HFF-Myc (cell line): ENCODE measurements at regions not wholly inside any gene's neighbourhood (a gene's known extent, or its start where the extent isn't known, plus 50 kb on each side); places are given as distances from the start of the nearest gene placed in this dataset.
A peak's percentile ranks its signal among the peaks of the same experiment; 100 is the strongest.

Experiments
- DNase-seq: peaks from one replicate; pipeline ENCODE4 v3.0.0-alpha.2; 2011; ENCODE audit warnings: low read depth; ENCODE audit errors: extremely low read depth
- H3K4me3 ChIP-seq: replicated peaks from 2 replicates; pipeline ENCODE4 v1.5.1; 2011; ENCODE audit warnings: low read depth, mild to moderate bottlenecking, control low read depth, low read length
- TF ChIP-seq, protein P1 (sequence below): IDR thresholded peaks from 2 replicates; pipeline ENCODE4 v1.5.1; 2012; ENCODE audit warnings: mild to moderate bottlenecking, low read depth, low read length, control low read depth; ENCODE audit errors: missing control alignments

DNA sequence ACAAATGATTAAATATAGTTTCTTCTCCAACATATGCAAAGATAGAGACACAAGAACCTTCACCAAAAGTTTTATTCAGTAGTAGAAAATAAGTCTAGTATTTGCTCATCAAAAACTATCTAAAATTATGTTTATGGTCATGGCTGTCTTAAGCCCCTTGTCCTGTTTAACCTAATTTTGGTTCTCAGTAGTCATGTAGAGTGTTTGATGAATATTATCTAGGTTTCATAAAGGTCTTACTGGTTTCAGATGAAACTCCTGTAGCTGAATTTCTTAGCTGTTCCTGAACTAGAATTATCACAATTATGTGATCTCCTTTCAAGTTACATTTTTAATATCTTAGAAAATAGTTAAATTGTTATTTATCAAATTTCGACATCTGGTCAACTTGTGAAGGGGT lies 228.0 kb upstream of the SPHKAP start:
- H3K4me3 ChIP-seq, result no peak overlapping the region
- TF ChIP-seq, protein P1, sequence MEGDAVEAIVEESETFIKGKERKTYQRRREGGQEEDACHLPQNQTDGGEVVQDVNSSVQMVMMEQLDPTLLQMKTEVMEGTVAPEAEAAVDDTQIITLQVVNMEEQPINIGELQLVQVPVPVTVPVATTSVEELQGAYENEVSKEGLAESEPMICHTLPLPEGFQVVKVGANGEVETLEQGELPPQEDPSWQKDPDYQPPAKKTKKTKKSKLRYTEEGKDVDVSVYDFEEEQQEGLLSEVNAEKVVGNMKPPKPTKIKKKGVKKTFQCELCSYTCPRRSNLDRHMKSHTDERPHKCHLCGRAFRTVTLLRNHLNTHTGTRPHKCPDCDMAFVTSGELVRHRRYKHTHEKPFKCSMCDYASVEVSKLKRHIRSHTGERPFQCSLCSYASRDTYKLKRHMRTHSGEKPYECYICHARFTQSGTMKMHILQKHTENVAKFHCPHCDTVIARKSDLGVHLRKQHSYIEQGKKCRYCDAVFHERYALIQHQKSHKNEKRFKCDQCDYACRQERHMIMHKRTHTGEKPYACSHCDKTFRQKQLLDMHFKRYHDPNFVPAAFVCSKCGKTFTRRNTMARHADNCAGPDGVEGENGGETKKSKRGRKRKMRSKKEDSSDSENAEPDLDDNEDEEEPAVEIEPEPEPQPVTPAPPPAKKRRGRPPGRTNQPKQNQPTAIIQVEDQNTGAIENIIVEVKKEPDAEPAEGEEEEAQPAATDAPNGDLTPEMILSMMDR, result no peak
- DNase-seq, result no peak

DNA sequence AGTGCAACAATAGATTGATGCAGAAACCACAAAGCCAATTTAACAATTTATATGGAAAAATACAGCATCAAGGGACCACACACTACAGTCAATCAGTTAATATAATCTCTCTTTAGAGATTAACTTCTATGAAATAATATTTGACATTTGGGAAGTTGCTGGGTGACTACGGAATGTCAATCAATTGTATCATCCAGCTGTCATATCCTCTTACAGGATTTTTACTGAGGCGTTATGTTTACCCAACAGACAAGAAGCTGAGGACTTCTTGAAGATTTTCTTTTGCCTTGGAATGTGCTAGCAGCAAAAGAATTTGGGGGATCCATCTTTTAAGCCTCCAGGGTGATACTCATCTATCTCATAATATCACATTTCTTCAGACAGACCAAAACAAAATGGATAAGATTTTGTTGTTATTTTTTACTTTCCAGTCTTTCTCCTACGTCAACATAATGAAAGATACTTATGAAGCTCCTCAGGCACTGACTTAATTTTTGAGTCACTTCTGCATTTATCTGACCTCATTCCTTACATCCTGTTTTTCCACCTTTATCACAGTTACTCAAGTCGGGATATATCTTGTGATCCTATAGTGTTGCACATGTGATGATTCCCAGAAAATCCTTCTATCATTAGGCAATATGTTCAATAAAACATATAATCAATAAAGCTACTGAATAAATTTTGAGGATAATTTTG lies 227.2 kb upstream of the SPHKAP start:
- no peak for DNase-seq
- TF ChIP-seq, protein P1, result no peak
- H3K4me3 ChIP-seq, result no peak overlapping the region

DNA sequence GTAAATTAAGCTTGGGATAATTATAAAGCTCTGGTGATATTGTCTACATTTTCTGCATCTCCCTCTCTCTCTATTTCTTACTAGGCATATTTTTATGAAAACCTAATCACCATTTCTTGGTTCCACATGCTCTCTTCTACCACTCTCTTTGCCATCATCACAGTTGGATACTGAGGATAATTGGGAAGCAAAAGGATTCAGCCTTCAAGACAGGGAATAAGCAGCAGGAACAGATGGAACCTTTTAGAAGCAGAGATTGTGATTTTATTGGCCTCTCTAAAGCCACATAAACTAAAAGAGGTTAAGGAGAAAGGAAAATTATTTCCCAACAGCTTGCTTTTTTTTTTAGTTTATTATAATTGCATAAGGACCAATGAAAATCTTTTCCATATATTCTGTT lies 226.3 kb upstream of the SPHKAP start:
- TF ChIP-seq, protein P1, result no peak
- no peak overlapping the region for H3K4me3 ChIP-seq
- no peak for DNase-seq

DNA sequence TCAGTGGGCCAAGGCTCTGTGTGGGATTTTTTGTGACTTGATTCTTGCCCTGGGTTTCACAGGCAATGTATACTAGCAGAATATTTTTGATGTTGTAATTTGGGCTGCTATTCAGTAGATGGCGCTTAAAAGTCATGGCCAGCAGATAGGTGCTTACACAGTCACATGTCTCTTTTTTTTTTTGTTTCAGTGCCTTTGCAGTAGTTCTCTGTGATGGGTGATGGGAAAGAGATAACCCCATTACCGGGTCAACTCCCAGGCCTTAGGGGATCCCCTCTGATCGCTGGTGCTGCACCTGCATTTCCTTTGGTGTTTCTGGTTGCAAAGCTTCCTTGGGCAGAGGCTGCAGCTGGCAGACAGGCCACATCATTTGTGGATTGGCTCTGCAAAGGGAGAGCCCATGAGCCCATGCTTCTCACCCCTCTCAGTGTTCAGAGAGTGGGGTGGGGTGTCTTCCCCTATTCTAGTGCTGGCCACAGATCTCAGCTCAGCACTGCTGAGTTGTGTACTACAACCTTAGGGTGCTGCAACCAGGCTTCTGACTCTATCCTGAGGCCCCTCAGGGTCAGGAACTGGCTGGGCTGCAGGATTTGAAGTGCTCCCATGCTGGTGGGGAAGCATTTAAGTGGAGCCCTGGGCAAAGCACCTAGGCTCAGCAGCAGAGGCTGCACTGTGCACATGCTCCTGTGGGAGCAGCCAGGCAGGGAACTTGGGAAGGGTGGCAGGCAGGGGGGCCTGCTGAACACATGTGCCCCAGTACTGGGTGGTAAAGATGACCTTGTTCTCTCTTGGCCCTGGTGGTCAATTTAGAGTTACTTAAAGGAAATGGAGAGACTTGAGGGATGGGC lies 219.8 kb upstream of the SPHKAP start:
- no peak overlapping the region for H3K4me3 ChIP-seq
- no peak for DNase-seq
- TF ChIP-seq, protein P1, result peak; percentile 47

DNA sequence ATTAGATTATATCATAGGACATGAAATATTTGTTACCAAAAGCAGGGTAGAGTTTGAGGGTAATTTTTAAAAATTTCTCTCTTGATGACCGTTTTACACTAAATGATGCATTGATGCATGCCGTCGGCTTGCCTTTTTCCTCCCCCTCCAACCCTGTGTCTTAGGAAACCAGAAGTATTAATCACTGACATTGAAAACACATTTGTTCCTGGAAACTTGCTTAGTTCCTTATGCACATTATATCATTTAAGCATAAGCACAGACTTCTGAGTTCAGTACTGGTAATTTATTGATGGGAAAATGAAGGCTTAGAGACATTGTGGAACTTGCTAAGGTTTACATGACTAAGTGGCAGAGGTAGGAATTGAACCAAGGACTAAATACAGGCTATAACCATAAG lies 206.3 kb upstream of the SPHKAP start:
- DNase-seq, result no peak
- TF ChIP-seq, protein P1, result no peak
- no peak overlapping the region for H3K4me3 ChIP-seq

DNA sequence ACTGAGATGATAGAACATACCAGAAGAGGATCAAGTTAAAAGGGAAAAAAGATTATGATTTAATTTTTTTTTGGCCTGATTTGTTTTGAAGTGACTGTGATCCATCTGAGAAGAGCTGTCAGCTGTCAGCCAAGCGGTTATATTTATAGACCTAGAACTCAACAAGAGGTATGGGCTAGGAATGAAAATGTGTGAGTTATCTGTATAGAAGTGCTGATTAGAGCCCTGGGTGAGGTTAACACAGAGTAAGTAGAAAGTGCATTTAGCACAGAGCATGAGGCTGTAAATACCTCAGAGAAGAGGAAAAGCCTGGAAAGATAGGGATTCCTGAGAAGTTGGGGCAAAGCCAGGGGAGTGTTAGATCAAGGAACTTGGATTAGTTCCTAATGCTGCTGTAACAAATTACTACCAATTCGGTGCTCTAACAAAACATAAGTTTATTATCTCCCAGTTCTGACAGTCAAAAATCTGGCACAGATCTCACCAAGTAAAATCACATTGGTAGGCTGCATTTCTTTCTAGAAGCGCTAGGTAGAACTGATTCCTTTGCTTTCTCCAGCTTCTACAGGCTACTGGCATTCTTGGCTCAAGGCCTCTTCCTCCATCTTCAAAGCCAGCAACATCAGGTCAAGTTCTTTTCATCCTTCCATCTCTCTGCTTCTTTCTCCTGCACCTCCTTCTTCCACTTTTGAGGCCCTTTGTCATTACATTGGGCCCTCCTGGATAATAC lies 197.4 kb upstream of the SPHKAP start:
- no peak for DNase-seq
- TF ChIP-seq, protein P1, result no peak
- no peak overlapping the region for H3K4me3 ChIP-seq
